ENCODE measurements at regions not wholly inside any gene's neighbourhood (a gene's known extent, or its start where the extent isn't known, plus 50 kb on each side); places are given as distances from the start of the nearest gene placed in this dataset.

GRCh38 chr7:56290548-56290947 is 174.3 kb upstream of the NUPR2 start:
- TF ChIP-seq POLR2A (IDR thresholded peaks at IDR 0.05; ENCODE audit: low read depth) (no peak), CTCF (IDR thresholded peaks at IDR 0.05) (no peak)

All from esophagus muscularis mucosa (tissue), 3 donors.